Thyroid gland (tissue), 4 donors: ENCODE measurements at regions not wholly inside any gene's neighbourhood (a gene's known extent, or its start where the extent isn't known, plus 50 kb on each side); places are given as distances from the start of the nearest gene placed in this dataset.

ENCODE experiments used
- DNase-seq, 2 donors: peaks; one replicate each; pipeline ENCODE4 v3.0.0-alpha.2; 2019
- H3K27ac ChIP-seq, 3 donors: fragments of 200-600 bp; sonication (generic); 1 replicate in 2 of 3; 2 replicates in 1 of 3; pipeline ENCODE4 v1.5.1; 2016 to 2019; ENCODE audit warnings: mild to moderate bottlenecking in 1 of 3, moderate library complexity in 1 of 3
- H3K27me3 ChIP-seq: fragments of 200-600 bp; sonication (generic); one replicate; pipeline ENCODE4 v1.5.1; 2019
- H3K36me3 ChIP-seq, 2 donors: fragments of 200-600 bp; sonication (generic); one replicate each; pipeline ENCODE4 v1.5.1; 2016 to 2019
- H3K4me1 ChIP-seq, 2 donors: fragments of 200-600 bp; sonication (generic); one replicate each; pipeline ENCODE4 v1.5.1; 2017 to 2019
- H3K4me3 ChIP-seq, 3 donors: fragments of 200-600 bp; sonication (generic); replicated peaks in 1 of 3; 1 replicate in 2 of 3; 2 replicates in 1 of 3; pipeline ENCODE4 v1.5.1; 2016; ENCODE audit warnings: mild to moderate bottlenecking in 1 of 3
- H3K9me3 ChIP-seq: fragments of 200-600 bp; sonication (generic); one replicate; pipeline ENCODE4 v1.5.1; 2017
- CTCF ChIP-seq, 6 experiments: fragments of 200-600 bp in 3 of 6; fragments of 450-650 bp in 3 of 6; sonication (generic) in 3 of 6; IDR thresholded peaks; one replicate each; pipeline ENCODE4 v1.5.1; 2016 to 2019; ENCODE audit warnings: antibody characterized with exemption in 6 of 6, mild to moderate bottlenecking in 2 of 6, inconsistent platforms in 1 of 6, moderate library complexity in 1 of 6
- POLR2A ChIP-seq, 2 donors: fragments of 450-650 bp; IDR thresholded peaks; one replicate each; pipeline ENCODE4 v1.6.1; 2017; ENCODE audit warnings: antibody characterized with exemption in 2 of 2, mild to moderate bottlenecking in 2 of 2, moderate library complexity in 1 of 2
- WGBS, 2 donors: methylation state at CpG; one replicate each; pipeline ENCODE4 v1.1.5; 2017; 5-methylcytosine and 5-hydroxymethylcytosine counted together
- intact Hi-C: fragments of 100-400 bp; cut with DNase I; formaldehyde crosslinking; loops from one replicate; pipeline ENCODE4 v1.15.1; 2023

- no peaks in the 10 kb centered on the region for H3K9me3 ChIP-seq
- no peak for DNase-seq
- H3K27me3 ChIP-seq: no peaks in the 10 kb centered on the region
- no peak overlapping the region for H3K4me3 ChIP-seq
- intact Hi-C loops: no loop called here
- no peaks in the 10 kb centered on the region for H3K4me1 ChIP-seq
- H3K27ac ChIP-seq: no peak overlapping the region
- whole genome bisulfite sequencing, 2 donors: 89 to 93% methylated on average over 2 of the region's 2 CpGs
- TF ChIP-seq POLR2A (IDR thresholded peaks at IDR 0.05) (no peak), CTCF (IDR thresholded peaks at IDR 0.05) (no peak)
- no peaks in the 10 kb centered on the region for H3K36me3 ChIP-seq
Measured at GRCh38 chr15:37520026-37520425, 414.4 kb upstream of the TMCO5A start.

DNA sequence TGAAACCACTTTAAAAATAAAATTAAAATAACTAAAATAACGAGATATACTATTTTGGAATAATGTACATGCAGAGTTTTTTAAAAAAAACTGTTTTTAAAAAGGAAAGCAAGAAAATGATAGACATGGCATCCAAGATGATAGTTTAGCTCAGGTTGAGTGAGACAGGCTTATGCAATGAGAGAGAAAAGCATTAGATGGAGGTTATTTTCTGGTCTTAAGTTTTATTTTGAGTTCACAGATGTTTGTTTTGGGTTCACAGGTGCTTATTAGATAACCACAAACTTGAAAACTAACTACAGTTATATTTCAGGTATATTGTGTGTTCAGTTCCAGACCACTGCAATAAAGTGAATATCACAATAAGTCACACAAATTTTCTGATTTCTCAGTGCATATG is 413.6 kb upstream of the TMCO5A start:
- H3K4me1 ChIP-seq: no peaks in the 10 kb centered on the region
- no peaks in the 10 kb centered on the region for H3K36me3 ChIP-seq
- TF ChIP-seq CTCF (IDR thresholded peaks at IDR 0.05) (no peak), POLR2A (IDR thresholded peaks at IDR 0.05) (no peak)
- H3K9me3 ChIP-seq: no peaks in the 10 kb centered on the region
- intact Hi-C loops: no loop called here
- H3K4me3 ChIP-seq: no peak overlapping the region
- no peak for DNase-seq
- no peak overlapping the region for H3K27ac ChIP-seq
- WGBS, 2 donors: 68 to 85% methylated on average over 1 of the region's 1 CpG
- no peaks in the 10 kb centered on the region for H3K27me3 ChIP-seq

DNA sequence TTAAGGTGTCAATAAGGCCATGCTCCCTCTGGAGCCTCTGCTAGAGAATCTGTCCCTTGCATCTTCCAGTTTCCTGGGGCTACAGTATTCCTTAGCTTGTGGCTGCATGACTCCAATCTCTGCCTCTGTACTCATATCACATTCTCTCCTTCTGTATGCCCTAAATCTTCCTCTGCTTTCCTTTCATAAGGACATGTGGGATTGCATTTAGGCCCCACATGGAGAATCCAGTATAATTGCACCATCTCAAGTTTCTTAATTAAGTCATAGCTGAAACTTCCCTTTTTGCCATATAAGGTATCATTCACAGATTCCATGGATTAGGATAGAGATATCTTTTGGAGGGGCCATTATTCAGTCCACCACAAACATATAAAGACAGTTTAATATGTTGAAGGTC is 409.8 kb upstream of the TMCO5A start:
- DNase-seq: no peak
- TF ChIP-seq CTCF (IDR thresholded peaks at IDR 0.05) (no peak), POLR2A (IDR thresholded peaks at IDR 0.05) (no peak)
- no peaks in the 10 kb centered on the region for H3K9me3 ChIP-seq
- H3K4me3 ChIP-seq: no peak overlapping the region
- no peaks in the 10 kb centered on the region for H3K4me1 ChIP-seq
- no peaks in the 10 kb centered on the region for H3K27me3 ChIP-seq
- H3K36me3 ChIP-seq: no peaks in the 10 kb centered on the region
- H3K27ac ChIP-seq: no peak overlapping the region
- intact Hi-C loops: no loop called here

GRCh38 chr15:37528432-37528831 is 406.0 kb upstream of the TMCO5A start:
- intact Hi-C loops: no loop called here
- no peaks in the 10 kb centered on the region for H3K36me3 ChIP-seq
- no peaks in the 10 kb centered on the region for H3K27me3 ChIP-seq
- H3K4me3 ChIP-seq: no peak overlapping the region
- 80 to 88% methylated on average over 2 of the region's 2 CpGs for WGBS, 2 donors
- no peak for TF ChIP-seq POLR2A (IDR thresholded peaks at IDR 0.05)
- TF ChIP-seq CTCF (IDR thresholded peaks at IDR 0.05): no peak
- H3K9me3 ChIP-seq: no peaks in the 10 kb centered on the region
- no peak for DNase-seq
- no peak overlapping the region for H3K27ac ChIP-seq
- H3K4me1 ChIP-seq: no peaks in the 10 kb centered on the region

GRCh38 chr15:37536967-37537605 is 397.4 kb upstream of the TMCO5A start:
- no peaks in the 10 kb centered on the region for H3K27me3 ChIP-seq
- intact Hi-C loops: no loop called here
- no peaks in the 10 kb centered on the region for H3K36me3 ChIP-seq
- no peak for DNase-seq
- WGBS, 2 donors: 78 to 96% methylated on average over 2 of the region's 2 CpGs
- H3K27ac ChIP-seq: no peak overlapping the region
- no peaks in the 10 kb centered on the region for H3K4me1 ChIP-seq
- H3K4me3 ChIP-seq: no peak overlapping the region
- H3K9me3 ChIP-seq: no peaks in the 10 kb centered on the region
- TF ChIP-seq POLR2A (IDR thresholded peaks at IDR 0.05): no peak
- TF ChIP-seq CTCF (IDR thresholded peaks at IDR 0.05): no peak
